Hematopoietic multipotent progenitor cell treated with erythropoietin and hydrocortisone succinate and interleukin-3 and kit ligand, for 17 days (in vitro differentiated cells): ENCODE measurements at regions not wholly inside any gene's neighbourhood (a gene's known extent, or its start where the extent isn't known, plus 50 kb on each side); places are given as distances from the start of the nearest gene placed in this dataset.
"Not testable (repeated sequence)": the region's sequence is repeated elsewhere in the genome, so short reads cannot be mapped to it uniquely, and the experiment has no call there.

Experiments
- DNase-seq: peaks from one replicate; pipeline ENCODE4 v3.0.0-alpha.2; 2015; ENCODE audit warnings: low spot score

DNA sequence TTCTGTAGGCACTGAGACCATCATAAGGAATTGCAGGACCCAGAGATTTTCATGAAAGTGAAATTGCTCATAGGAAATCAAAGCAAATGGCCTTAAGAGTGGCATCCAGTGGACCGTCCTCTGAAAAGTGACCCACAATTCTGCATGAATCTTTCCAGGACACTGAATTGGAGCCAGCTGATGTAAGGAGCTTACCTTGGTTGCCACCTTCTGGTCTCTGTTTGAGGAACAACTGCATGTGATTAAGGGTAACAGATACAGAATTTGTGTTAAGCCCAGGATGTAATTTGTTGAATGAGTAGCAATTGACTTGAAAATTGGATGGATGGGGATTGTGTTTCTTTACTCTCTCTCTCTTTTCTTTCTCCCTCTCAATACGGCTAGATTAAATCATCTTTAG, 49.9 kb upstream of the GAS1 start:
- no peak for DNase-seq

DNA sequence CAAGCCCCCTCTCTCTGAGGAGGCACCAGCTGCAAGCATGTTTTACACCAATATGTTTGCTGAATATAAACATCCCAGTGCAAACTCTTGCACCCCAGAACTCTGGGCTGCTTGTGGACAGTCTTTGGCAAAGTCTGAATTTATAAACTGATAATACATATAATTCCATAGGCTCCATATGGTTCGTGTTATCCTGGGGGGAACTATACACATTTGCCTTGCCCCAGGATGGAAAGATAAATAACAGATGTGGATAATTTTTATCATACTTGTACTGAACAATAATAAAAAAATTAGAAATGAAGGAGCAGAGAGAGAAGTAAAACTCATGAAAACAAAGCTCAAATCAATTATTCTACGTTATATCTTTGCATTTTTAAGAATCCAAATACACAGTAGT, 50.6 kb upstream of the GAS1 start:
- DNase-seq: no peak

- DNase-seq: no peak
Measured at GRCh38 chr9:87002517-87002916, 55.2 kb upstream of the GAS1 start.

GRCh38 chr9:87004016-87004415, 56.7 kb upstream of the GAS1 start:
- DNase-seq: no peak

GRCh38 chr9:87006956-87007355, 59.6 kb upstream of the GAS1 start:
- no peak for DNase-seq

- DNase-seq: no peak
Measured at GRCh38 chr9:87007711-87008366, 60.5 kb upstream of the GAS1 start.

- no peak for DNase-seq
Measured at GRCh38 chr9:87008667-87009066, 61.4 kb upstream of the GAS1 start.

DNA sequence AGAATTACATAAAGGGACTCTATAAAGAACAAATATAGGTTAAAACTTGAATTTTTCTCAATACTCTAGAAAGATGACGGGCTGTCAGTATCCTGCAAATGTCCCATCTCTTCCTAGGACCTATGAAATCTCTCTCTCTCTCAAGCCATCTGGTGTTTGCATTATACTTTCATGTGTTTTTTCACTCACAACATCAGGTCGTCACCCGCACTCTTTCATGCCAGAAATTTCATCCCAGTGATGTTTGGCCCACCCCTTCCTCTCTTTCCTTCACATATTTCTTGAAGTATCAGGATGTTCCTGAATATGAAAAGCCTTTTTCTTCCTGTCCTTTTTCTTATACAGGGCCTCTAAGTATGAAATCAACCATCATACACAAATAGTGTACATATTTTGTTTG, 63.3 kb upstream of the GAS1 start:
- DNase-seq: no peak

- no peak for DNase-seq
Measured at GRCh38 chr9:87011551-87011950, 64.2 kb upstream of the GAS1 start.

GRCh38 chr9:87013490-87013889, 66.2 kb upstream of the GAS1 start:
- no peak for DNase-seq

DNA sequence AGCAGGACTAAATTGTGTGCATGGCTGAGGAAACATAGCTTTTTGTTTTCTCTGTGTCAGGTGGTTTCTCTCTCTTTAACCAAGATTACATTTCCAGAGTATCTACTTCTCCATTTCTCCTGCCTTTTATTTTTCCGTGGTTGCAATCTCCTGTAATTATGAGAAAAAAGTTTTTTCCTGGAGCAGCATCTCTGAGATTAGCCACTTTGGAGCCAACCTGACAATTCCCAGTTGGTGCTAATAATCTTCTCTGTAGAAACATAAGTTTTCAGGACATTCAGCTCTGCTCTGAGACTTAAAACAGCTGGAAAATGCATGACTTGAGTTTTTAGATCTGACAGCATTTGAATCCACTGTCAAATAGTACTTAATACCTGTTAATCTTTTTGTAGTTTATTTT, 67.1 kb upstream of the GAS1 start:
- no peak for DNase-seq

GRCh38 chr9:87016681-87017080, 69.4 kb upstream of the GAS1 start:
- no peak for DNase-seq

DNA sequence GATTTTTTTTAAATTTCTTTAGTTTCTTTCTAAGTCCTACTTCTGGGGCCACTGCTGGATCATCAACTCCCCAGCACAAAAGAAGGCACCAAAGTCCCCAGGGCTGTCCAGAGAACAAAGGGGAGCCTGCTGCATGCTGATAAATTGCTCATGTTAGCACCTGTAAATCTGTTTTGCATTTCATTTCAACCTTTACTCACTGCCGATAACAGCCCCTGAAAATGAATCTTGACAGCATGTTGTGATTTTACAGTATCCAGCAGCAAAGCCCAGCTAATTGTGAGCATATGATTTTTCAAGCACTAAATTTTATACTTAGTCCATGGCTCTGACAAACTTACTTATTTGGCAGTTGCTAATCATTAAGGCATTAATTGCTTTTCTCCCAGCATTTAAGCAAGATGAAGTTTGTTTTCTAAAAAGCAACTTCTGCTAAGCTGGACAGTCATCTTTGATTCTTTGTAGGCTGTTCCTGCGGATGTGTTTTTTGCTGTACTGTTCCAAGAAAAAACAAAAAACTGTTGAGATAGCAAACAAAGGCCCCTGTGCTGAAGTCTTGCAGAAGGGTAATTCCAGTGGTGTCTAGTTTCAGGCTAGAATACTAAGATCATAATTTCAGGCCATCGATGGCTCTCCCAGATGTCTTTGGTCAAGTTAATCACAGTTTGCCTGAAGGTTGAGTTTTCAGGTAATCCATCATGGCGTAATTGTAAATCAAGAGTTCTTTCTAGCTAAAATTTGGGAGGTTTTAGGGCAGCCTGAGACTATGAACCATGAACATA, 73.1 kb upstream of the GAS1 start:
- no peak for DNase-seq

GRCh38 chr9:87022178-87022577, 74.9 kb upstream of the GAS1 start:
- no peak for DNase-seq

DNA sequence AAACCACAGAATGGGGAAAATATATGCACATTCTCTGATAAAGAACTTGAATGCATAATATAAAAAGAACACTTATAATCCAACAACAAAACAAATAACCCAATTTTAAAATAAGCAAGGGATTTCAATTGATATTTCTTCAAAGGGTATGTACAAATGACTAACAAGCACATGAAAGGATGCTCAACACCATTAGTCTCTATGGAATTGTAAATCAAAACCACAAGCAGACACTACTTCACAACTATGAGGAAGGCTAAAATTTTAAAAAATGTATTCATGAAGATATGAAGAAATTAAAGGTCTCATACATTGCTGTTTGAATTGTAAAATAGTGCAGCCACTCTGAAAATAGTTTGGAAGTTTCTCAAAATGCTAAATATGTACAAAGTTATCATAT, 78.9 kb upstream of the GAS1 start:
- DNase-seq: no peak

GRCh38 chr9:87028836-87029235, 81.5 kb upstream of the GAS1 start:
- DNase-seq: not testable (repeated sequence)

DNA sequence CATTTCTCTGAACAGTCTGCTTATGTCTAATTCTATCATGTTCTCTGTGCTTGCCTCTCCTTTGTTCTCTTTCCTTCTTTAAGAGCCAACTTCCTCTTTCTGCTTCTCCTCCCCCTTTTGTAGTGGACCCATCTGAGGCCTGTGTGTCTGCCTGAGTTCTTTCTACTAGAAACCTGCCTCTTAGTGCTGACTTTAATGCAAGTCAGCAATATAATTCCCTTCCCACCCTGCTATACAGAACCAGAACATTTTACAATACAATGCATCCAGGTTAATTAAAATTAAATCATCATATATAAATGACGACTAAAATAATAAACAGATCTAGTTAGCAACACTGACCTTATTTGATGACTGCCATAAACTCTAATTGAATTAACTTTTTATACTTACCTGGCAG, 82.6 kb upstream of the GAS1 start:
- DNase-seq: no peak

DNA sequence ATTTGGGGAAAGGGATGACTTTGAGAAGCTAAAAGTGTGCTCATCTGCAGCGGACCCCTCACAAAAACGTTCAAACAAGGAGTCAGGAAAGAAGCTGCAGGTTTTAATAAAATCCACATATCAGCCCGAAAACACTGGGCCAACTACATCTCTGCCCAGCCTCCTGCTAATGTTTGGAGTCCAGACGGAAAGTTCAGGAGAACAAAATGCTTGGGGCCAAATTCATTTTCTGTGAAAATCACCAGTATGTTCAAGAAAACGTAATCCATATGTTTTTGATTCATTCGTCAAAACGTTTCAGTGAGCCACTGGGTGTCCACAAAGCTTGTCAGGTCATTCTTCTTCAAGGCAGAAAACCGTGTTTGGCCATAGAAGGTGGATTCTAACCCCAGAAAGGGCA, 87.5 kb upstream of the GAS1 start:
- DNase-seq: no peak

- DNase-seq: no peak
Measured at GRCh38 chr9:87035879-87036278, 88.6 kb upstream of the GAS1 start.

DNA sequence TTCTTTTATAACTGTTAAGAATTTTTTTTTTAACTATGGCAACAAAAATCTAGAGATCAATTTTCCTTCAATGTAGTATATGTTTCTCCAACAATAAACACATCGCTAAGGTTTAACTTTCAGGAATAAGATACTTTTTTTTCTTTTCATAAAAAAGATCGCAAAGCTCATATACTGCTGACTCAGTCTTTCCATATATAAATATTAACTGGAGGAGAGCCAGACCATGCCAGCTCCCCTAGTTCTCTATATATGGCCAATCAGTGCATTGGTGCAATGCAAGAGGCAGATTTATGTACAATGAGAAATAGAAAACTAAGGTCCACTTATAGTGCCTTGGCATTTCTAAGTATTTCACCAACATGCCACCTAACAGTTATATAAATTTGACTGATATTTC, 89.2 kb upstream of the GAS1 start:
- no peak for DNase-seq

- DNase-seq: no peak
Measured at GRCh38 chr9:87039809-87040392, 92.6 kb upstream of the GAS1 start.

DNA sequence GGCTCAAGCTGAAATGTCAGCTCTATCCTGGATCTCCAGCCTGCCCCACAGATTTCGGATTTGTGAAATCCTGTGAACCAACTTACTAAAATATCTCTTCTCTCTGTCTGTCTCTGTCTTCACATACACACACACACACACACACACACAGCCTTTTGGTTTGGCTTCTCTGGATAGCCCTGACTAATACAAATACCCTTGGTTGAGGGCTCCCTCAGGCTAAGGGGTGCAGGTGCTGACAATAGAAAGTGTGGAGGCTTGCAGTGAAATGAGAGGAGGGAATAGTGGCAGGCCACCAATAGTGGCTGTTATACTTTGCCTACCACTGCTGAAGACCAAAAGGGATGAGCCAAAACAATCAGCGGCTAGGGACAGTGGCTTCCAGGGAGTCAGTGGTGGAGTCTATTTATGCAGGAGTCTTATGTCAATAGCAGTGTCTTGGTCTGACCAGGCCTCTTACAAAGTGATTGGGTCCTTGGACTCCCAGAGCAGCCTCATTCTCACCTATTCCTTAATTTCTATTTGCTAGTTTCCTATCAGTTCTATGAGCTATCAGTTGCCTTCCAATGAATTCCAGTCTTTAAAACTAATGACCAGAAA, 93.2 kb upstream of the GAS1 start:
- no peak for DNase-seq

DNA sequence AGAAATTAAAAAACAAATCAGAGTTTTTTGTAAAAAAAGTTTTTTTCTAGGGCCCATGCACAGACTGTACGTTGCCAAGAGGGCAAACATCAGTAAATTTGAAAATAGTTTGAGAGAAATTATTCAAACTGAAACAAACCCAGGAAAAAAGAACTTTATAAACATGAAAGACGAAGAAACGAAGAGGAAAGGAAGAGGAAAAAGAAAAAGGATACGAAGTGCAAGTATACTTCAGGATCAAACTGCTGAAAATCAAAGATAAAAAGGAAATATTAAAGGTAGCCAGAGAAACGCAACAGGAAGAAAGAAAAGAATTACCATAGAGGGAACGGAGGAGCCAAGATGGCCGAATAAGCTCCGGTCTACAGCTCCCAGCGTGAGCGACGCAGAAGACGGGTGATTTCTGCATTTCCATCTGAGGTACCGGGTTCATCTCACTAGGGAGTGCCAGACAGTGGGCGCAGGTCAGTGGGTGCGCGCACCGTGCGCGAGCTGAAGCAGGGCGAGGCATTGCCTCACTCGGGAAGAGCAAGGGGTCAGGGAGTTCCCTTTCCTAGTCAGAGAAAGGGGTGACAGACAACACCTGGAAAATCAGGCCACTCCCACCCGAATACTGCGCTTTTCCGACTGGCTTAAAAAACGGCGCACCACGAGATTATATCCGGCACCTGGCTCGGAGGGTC, 94.4 kb upstream of the GAS1 start:
- DNase-seq: not testable (repeated sequence)
